OCI-LY3 (cell line): ENCODE measurements at regions not wholly inside any gene's neighbourhood (a gene's known extent, or its start where the extent isn't known, plus 50 kb on each side); places are given as distances from the start of the nearest gene placed in this dataset.

Experiments used
- H2AFZ ChIP-seq: fragments of 200-600, 300-600 bp; shearing (Covaris generic); 2 replicates; pipeline ENCODE4 v1.6.0; 2014; ENCODE audit warnings: antibody characterized with exemption, low read depth, low read length
- H3K27ac ChIP-seq: fragments of 200-600, 300-600 bp; sonication (generic); 2 replicates; pipeline ENCODE4 v1.5.1; 2014; ENCODE audit warnings: mild to moderate bottlenecking, low read length, moderate library complexity, mixed read lengths
- H3K27me3 ChIP-seq: fragments of 200-600, 300-600 bp; sonication (generic); 2 replicates; pipeline ENCODE4 v1.6.1; 2014; ENCODE audit warnings: low read depth, low read length, mixed read lengths
- H3K36me3 ChIP-seq: fragments of 200-600, 300-600 bp; sonication (generic); replicated peaks from 2 replicates; pipeline ENCODE3; 2014; ENCODE audit warnings: low read depth, low read length, mixed read lengths
- H3K4me1 ChIP-seq: fragments of 300-600, 200-600 bp; sonication (generic); 2 replicates; pipeline ENCODE4 v1.6.1; 2014; ENCODE audit warnings: low read length, mixed read lengths
- H3K4me2 ChIP-seq: fragments of 200-600, 300-600 bp; sonication (generic); 2 replicates; pipeline ENCODE4 v1.6.1; 2014; ENCODE audit warnings: low read length, mixed read lengths
- H3K4me3 ChIP-seq: fragments of 300-600, 200-600 bp; sonication (generic); 2 replicates; pipeline ENCODE4 v1.5.1; 2014; ENCODE audit warnings: antibody characterized with exemption, mild to moderate bottlenecking, low read length, moderate library complexity
- H3K79me2 ChIP-seq: fragments of 300-600, 200-600 bp; shearing (Covaris generic); 2 replicates; pipeline ENCODE4 v1.6.1; 2014; ENCODE audit warnings: mild to moderate bottlenecking, low read length, mixed read lengths
- H3K9ac ChIP-seq: fragments of 300-600, 200-600 bp; shearing (Covaris generic); 2 replicates; pipeline ENCODE4 v1.6.0; 2014; ENCODE audit warnings: mild to moderate bottlenecking, low read length, moderate library complexity
- H3K9me3 ChIP-seq: fragments of 200-600, 300-600 bp; shearing (Covaris generic); 2 replicates; pipeline ENCODE4 v1.6.1; 2014; ENCODE audit warnings: low read length, mixed read lengths; ENCODE audit not compliant: insufficient read depth
- H4K20me1 ChIP-seq: fragments of 200-600, 300-600 bp; sonication (generic); 2 replicates; pipeline ENCODE4 v1.6.1; 2016; ENCODE audit warnings: low read length, mixed read lengths; ENCODE audit not compliant: insufficient read depth
- CTCF ChIP-seq: fragments of 200-600, 300-600 bp; sonication (generic); IDR thresholded peaks from 2 replicates; pipeline ENCODE4 v1.5.1; 2014; ENCODE audit warnings: antibody characterized with exemption, low read length, low read depth
- EZH2phosphoT487 ChIP-seq: fragments of 200-600 bp; shearing (Covaris generic); IDR thresholded peaks from 2 replicates; pipeline ENCODE4 v1.6.1; 2018; ENCODE audit warnings: antibody characterized with exemption, mixed run types, low read depth

DNA sequence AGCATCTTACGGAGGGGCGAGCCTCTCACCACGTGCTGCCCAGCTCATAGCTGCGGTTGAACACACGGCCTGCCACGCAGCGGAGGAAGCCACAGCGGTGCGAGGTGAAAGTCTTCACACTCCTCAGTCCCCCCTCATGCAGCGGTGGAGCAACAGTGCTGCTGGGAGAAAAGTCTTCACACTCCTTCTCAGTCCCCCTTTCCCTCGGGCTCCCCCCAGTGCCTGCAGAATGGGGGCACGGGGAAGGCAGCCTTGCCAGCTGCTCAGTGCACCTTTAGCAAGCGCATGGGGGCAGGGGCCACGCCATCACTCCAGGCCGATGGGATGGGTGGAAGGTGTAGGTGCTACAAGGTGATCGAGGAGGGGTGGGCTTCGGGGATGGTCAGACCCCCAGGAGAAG is 206.3 kb upstream of the TCERG1L start:
- H2AFZ ChIP-seq, result no peak overlapping the region
- TF ChIP-seq CTCF, result no peak
- TF ChIP-seq EZH2phosphoT487, result no peak
- H3K36me3 ChIP-seq, result no peaks in the 10 kb centered on the region
- no peaks in the 10 kb centered on the region for H3K79me2 ChIP-seq
- no peaks in the 10 kb centered on the region for H3K9me3 ChIP-seq
- no peak overlapping the region for H3K4me2 ChIP-seq
- no peaks in the 10 kb centered on the region for H3K4me1 ChIP-seq
- no peaks in the 10 kb centered on the region for H3K27me3 ChIP-seq
- no peak overlapping the region for H3K4me3 ChIP-seq
- H3K9ac ChIP-seq, result no peak overlapping the region
- no peaks in the 10 kb centered on the region for H4K20me1 ChIP-seq
- no peak overlapping the region for H3K27ac ChIP-seq

- no peaks in the 10 kb centered on the region for H4K20me1 ChIP-seq
- no peaks in the 10 kb centered on the region for H3K9me3 ChIP-seq
- TF ChIP-seq CTCF (no peak), EZH2phosphoT487 (no peak)
- H3K9ac ChIP-seq, result no peak overlapping the region
- H3K27me3 ChIP-seq, result no peaks in the 10 kb centered on the region
- H3K4me3 ChIP-seq, result no peak overlapping the region
- H2AFZ ChIP-seq, result no peak overlapping the region
- no peaks in the 10 kb centered on the region for H3K36me3 ChIP-seq
- H3K4me1 ChIP-seq, result no peaks in the 10 kb centered on the region
- no peak overlapping the region for H3K4me2 ChIP-seq
- no peak overlapping the region for H3K27ac ChIP-seq
- H3K79me2 ChIP-seq, result no peaks in the 10 kb centered on the region
Observed at GRCh38 chr10:131519723-131520605, 208.4 kb upstream of the TCERG1L start.

DNA sequence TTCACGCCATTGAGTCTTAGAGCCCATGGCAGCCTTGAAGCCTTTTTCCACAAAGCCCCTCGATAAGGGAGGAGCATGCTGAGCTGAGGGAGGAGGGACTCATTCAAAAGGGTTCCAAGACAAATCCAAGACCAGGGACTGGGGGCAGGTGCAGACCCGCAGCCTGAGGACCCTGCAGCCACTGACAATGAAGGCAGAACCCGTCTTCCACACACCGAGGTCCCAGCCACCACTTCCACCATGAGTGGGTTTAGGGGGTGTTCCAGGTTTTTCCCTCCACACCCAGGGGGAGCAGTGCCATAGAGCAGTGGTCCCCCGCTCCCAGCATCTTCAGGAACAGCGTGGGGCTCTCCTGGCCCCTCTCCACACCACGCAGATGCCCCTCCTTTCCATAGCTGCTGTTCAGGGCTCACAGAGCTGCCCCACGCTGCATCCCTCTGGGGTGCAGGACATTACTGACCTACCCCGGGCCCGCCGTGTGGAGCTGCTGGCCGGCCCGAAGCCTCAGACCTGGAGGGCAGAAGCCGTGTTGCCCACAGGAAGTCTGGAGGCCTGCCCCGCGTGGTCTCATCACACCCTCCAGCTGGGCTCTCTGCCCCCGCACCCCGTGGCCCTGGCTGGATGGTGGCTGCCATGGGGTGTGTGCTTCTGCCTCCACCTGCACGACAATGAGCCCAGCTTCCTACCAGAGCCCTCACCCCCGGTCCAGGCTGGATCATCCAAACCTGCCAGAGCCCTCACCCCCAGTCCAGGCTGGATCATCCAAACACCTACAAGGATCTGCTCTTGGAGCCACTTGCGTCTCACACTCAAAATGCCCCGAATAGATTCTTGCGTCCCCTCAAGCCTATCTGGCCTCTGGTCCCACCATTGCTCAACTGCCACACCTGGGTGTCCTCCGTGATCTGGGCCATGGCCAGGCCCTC is 220.0 kb upstream of the TCERG1L start:
- no peak overlapping the region for H2AFZ ChIP-seq
- no peak overlapping the region for H3K27ac ChIP-seq

More for the DNA sequence above, 220.0 kb upstream of the TCERG1L start:
- Histone ChIP-seq H4K20me1 (no peaks in the 10 kb centered on the region), H3K4me2 (no peak overlapping the region), H3K9ac (no peak overlapping the region), H3K4me1 (no peaks in the 10 kb centered on the region), H3K4me3 (no peak overlapping the region), H3K27me3 (no peaks in the 10 kb centered on the region), H3K9me3 (no peaks in the 10 kb centered on the region), H3K79me2 (no peaks in the 10 kb centered on the region), H3K36me3 (no peaks in the 10 kb centered on the region)
- TF ChIP-seq EZH2phosphoT487, result no peak
- TF ChIP-seq CTCF, result no peak
